ENCODE measurements at regions not wholly inside any gene's neighbourhood (a gene's known extent, or its start where the extent isn't known, plus 50 kb on each side); places are given as distances from the start of the nearest gene placed in this dataset.

GRCh38 chr5:5014586-5015235 lies 125.4 kb upstream of the ADAMTS16 start:
- H3K79me2 ChIP-seq (ENCODE audit: insufficient read depth, low read depth, low read length) = no peaks in the 10 kb centered on the region
- H3K36me3 ChIP-seq (ENCODE audit: insufficient read depth, low read length) = no peaks in the 10 kb centered on the region
- H3K27ac ChIP-seq (ENCODE audit: low read depth, low read length, poor library complexity, severe bottlenecking) = no peak overlapping the region
- POLR2A ChIA-PET = no interaction called here
- TF ChIP-seq EZH2phosphoT487 (IDR thresholded peaks at IDR 0.05; ENCODE audit: borderline replicate concordance, low read depth, low read length) (no peak), CTCF (conservative IDR thresholded peaks at IDR 0.05; ENCODE audit: low read length) (no peak)
- H3K4me3 ChIP-seq (ENCODE audit: low read depth, low read length, poor library complexity, severe bottlenecking) = no peak overlapping the region
- CTCF ChIA-PET (ENCODE audit: unreplicated experiment) = no interaction called here
- H3K4me1 ChIP-seq (ENCODE audit: insufficient read depth, low read length, poor library complexity, severe bottlenecking) = no peaks in the 10 kb centered on the region
- H3K4me2 ChIP-seq (ENCODE audit: low read length) = no peak overlapping the region
- intact Hi-C loops (cut with micrococcal nuclease; ENCODE audit: unreplicated experiment) = no loop called here
- no TSS peak for BruUV-seq (replicated peaks)
- H4K20me1 ChIP-seq (ENCODE audit: insufficient read depth, low read length) = no peaks in the 10 kb centered on the region
- H2AFZ ChIP-seq (ENCODE audit: low read length) = no peak overlapping the region
- no peaks in the 10 kb centered on the region for H3K9me2 ChIP-seq (ENCODE audit: insufficient read depth, low read length)
- H3K9me3 ChIP-seq (ENCODE audit: low read length) = no peaks in the 10 kb centered on the region
- no peak for DNase-seq (ENCODE audit: low spot score)

GRCh38 chr5:5017827-5018577 lies 122.1 kb upstream of the ADAMTS16 start:
- TF ChIP-seq CTCF (conservative IDR thresholded peaks at IDR 0.05; ENCODE audit: low read length) (no peak), EZH2phosphoT487 (IDR thresholded peaks at IDR 0.05; ENCODE audit: borderline replicate concordance, low read depth, low read length) (no peak)
- BruUV-seq (replicated peaks) = no TSS peak
- no peak overlapping the region for H2AFZ ChIP-seq (ENCODE audit: low read length)
- H4K20me1 ChIP-seq (ENCODE audit: insufficient read depth, low read length) = no peaks in the 10 kb centered on the region
- no peaks in the 10 kb centered on the region for H3K9me2 ChIP-seq (ENCODE audit: insufficient read depth, low read length)
- intact Hi-C loops (cut with micrococcal nuclease; ENCODE audit: unreplicated experiment) = no loop called here
- no peaks in the 10 kb centered on the region for H3K4me1 ChIP-seq (ENCODE audit: insufficient read depth, low read length, poor library complexity, severe bottlenecking)
- ChIA-PET POLR2A (no interaction called here), CTCF (ENCODE audit: unreplicated experiment) (no interaction called here)
- no peak overlapping the region for H3K4me2 ChIP-seq (ENCODE audit: low read length)
- H3K79me2 ChIP-seq (ENCODE audit: insufficient read depth, low read depth, low read length) = no peaks in the 10 kb centered on the region
- no peak overlapping the region for H3K27ac ChIP-seq (ENCODE audit: low read depth, low read length, poor library complexity, severe bottlenecking)
- no peaks in the 10 kb centered on the region for H3K36me3 ChIP-seq (ENCODE audit: insufficient read depth, low read length)
- no peaks in the 10 kb centered on the region for H3K9me3 ChIP-seq (ENCODE audit: low read length)
- no peak overlapping the region for H3K4me3 ChIP-seq (ENCODE audit: low read depth, low read length, poor library complexity, severe bottlenecking)
- DNase-seq (ENCODE audit: low spot score) = no peak

- no peak for DNase-seq (ENCODE audit: low spot score)
- no peak overlapping the region for H2AFZ ChIP-seq (ENCODE audit: low read length)
- no peaks in the 10 kb centered on the region for H3K9me3 ChIP-seq (ENCODE audit: low read length)
- H3K4me2 ChIP-seq (ENCODE audit: low read length) = no peak overlapping the region
- H3K9me2 ChIP-seq (ENCODE audit: insufficient read depth, low read length) = no peaks in the 10 kb centered on the region
- no TSS peak for BruUV-seq (replicated peaks)
- no peaks in the 10 kb centered on the region for H3K36me3 ChIP-seq (ENCODE audit: insufficient read depth, low read length)
- no peak overlapping the region for H3K4me3 ChIP-seq (ENCODE audit: low read depth, low read length, poor library complexity, severe bottlenecking)
- H3K27ac ChIP-seq (ENCODE audit: low read depth, low read length, poor library complexity, severe bottlenecking) = no peak overlapping the region
- ChIA-PET POLR2A (no interaction called here), CTCF (ENCODE audit: unreplicated experiment) (no interaction called here)
- no peaks in the 10 kb centered on the region for H3K79me2 ChIP-seq (ENCODE audit: insufficient read depth, low read depth, low read length)
- intact Hi-C loops (cut with micrococcal nuclease; ENCODE audit: unreplicated experiment) = no loop called here
- no peak for TF ChIP-seq CTCF (conservative IDR thresholded peaks at IDR 0.05; ENCODE audit: low read length)
- TF ChIP-seq EZH2phosphoT487 (IDR thresholded peaks at IDR 0.05; ENCODE audit: borderline replicate concordance, low read depth, low read length) = no peak
- no peaks in the 10 kb centered on the region for H4K20me1 ChIP-seq (ENCODE audit: insufficient read depth, low read length)
- no peaks in the 10 kb centered on the region for H3K4me1 ChIP-seq (ENCODE audit: insufficient read depth, low read length, poor library complexity, severe bottlenecking)
These were observed 121.6 kb upstream of the ADAMTS16 start for GRCh38 chr5:5018578-5018970.

Data from OCI-LY7 (cell line).